ENCODE measurements at regions not wholly inside any gene's neighbourhood (a gene's known extent, or its start where the extent isn't known, plus 50 kb on each side); places are given as distances from the start of the nearest gene placed in this dataset.
"Not testable (repeated sequence)": the region's sequence is repeated elsewhere in the genome, so short reads cannot be mapped to it uniquely, and the experiment has no call there.

GRCh38 chr3:124043023-124043422 is 51.1 kb upstream of the ROPN1 start:
- no peak for DNase-seq (ENCODE audit: low spot score)
- no peak for ATAC-seq
- intact Hi-C loops (cut with DNase I), result no loop called here

DNA sequence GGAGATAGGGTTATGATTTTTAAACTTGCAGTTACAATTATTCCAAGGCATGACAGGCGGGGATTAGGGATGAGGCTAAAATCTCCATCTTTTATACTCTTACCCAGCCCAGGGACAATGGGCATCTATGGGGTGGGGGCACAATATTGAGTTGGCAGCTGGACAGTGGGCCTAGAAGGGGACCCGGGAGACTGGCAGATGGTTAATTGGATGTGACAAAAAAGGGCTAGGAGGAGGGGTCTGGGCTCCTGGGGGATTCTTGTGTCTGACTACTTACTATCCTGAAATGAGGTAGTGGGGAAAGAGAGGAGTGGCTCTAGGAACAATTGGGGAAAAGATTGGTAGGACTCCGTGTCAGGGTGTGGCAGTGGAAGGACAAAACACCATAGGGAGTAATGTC is 53.0 kb upstream of the ROPN1 start:
- intact Hi-C loops (cut with DNase I), result no loop called here
- DNase-seq (ENCODE audit: low spot score), result no peak
- no peak for ATAC-seq

GRCh38 chr3:124048967-124049798 is 57.3 kb upstream of the ROPN1 start:
- peak; percentile 83 for ATAC-seq
- intact Hi-C loops (cut with DNase I), result no loop called here
- no peak for DNase-seq (ENCODE audit: low spot score)

- ATAC-seq, result no peak
- intact Hi-C loops (cut with DNase I), result no loop called here
Observed at GRCh38 chr3:124051636-124052035, 59.7 kb upstream of the ROPN1 start.

DNA sequence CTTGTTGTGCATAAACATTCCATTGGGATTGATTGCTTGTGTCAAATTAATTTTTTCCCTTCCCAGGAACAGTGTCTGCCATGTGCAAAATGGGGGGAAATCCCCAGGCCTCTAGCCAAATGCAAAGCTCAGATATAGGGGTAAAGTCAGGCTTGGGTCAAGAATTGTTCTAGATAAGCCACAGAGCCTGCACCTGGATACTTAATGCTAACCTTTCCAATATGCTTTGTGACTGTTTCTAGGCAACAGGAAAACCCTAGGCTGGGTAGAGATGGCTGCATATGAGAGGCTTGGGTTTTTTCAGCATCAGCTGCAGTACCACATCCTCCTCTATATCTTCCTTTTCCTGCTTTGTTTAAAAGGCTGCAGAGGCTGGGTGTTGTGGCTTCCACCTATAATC is 61.9 kb upstream of the ROPN1 start:
- intact Hi-C loops (cut with DNase I), result no loop called here
- no peak for ATAC-seq
- no peak for DNase-seq (ENCODE audit: low spot score)

More at GRCh38 chr3:124051636-124052035, 59.7 kb upstream of the ROPN1 start:
- no peak for DNase-seq (ENCODE audit: low spot score)

GRCh38 chr3:124056846-124057245 is 64.9 kb upstream of the ROPN1 start:
- no peak for ATAC-seq

DNA sequence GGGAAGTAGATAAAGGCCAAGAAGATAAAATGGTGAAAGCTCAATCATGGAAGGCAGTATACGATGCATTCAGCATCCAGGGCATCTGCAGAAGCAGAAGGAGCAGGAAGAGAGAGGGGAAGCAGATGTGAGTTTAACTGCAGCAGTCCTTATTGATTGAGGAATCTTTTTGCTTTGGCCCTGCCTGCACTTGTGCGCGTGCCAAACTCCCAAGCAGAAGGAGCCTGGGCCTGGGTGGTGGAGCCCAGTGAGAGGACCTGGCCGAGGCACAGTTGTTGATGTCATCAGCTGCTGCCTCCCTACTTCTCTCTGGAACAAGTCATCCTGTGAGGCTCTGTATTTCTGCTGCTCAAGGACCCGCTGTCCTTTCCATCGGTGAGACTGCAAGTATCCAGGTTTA is 65.5 kb upstream of the ROPN1 start:
- intact Hi-C loops (cut with DNase I), result no loop called here
- DNase-seq (ENCODE audit: low spot score) (no peak), ATAC-seq (peak; percentile 45)

More at GRCh38 chr3:124056846-124057245, 64.9 kb upstream of the ROPN1 start:
- DNase-seq (ENCODE audit: low spot score), result no peak
- intact Hi-C loops (cut with DNase I), result no loop called here

GRCh38 chr3:124059580-124059979 is 67.7 kb upstream of the ROPN1 start:
- no peak for DNase-seq (ENCODE audit: low spot score)
- intact Hi-C loops (cut with DNase I), result no loop called here
- ATAC-seq, result no peak

DNA sequence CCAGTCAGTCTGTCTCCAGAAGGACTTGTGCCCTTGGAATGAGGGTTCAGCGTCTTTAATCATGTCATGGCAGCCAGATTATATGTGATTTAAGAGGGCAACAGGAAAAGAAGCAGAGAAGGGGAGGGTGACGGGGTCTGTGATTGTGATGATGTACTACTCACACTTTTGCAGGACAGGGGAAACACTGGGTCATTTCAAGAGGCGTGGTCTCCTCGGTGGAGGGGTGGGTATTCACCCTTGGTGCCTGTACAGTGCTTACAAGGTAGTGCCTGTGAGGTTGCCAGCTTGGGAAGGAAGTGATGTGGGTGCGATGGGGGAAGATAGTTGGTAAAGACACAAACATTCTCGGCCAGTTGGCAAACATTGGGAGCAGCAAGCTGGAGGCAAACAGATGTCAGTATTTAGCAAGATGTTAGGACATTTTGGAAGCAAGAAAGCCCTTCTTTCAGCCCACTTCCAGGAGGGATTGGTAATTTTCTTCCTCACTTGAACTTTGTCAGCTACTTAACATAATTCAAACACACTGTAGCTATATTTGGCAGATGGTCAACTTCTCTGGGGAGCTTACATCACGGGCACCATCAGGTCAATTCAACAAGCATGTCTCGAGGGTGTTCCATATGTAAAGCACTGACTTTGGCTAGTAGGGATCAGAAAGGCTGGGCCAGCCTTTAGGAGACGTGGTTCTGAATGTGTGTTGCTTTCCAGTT is 71.4 kb upstream of the ROPN1 start:
- intact Hi-C loops (cut with DNase I), result no loop called here
- DNase-seq (ENCODE audit: low spot score) (no peak), ATAC-seq (peak; percentile 10)

DNA sequence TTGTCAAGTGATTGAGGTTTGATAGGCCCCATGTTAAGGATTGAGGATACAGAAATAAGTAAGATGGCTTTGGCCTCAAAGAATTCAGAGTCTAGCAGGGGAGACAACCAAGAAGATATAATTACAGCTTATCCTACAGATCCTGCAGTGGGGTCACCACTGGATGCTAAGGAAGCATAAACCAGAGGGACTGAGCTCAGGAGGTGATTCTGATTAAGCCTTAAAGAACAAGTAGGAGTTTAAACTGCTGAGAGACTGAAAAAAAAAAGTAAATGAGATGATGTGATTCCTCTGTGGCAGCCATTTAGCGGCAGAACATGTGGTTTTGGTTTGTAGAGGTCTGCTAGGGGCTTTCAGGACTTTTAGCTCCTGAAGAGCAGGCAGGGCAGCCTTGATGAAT is 72.1 kb upstream of the ROPN1 start:
- no peak for ATAC-seq
- intact Hi-C loops (cut with DNase I), result no loop called here
- DNase-seq (ENCODE audit: low spot score), result no peak

- ATAC-seq; intact Hi-C loops (cut with DNase I): not testable (repeated sequence)
Observed at GRCh38 chr3:124066543-124066942, 74.6 kb upstream of the ROPN1 start.

GRCh38 chr3:124069706-124070105 is 77.8 kb upstream of the ROPN1 start:
- ATAC-seq; DNase-seq (ENCODE audit: low spot score); intact Hi-C loops (cut with DNase I): not testable (repeated sequence)

More at GRCh38 chr3:124066543-124066942, 74.6 kb upstream of the ROPN1 start:
- not testable (repeated sequence) for DNase-seq (ENCODE audit: low spot score)

- intact Hi-C loops (cut with DNase I); DNase-seq (ENCODE audit: low spot score); ATAC-seq: not testable (repeated sequence)
Observed at GRCh38 chr3:124075090-124075489, 83.2 kb upstream of the ROPN1 start.

GRCh38 chr3:124075753-124076152 is 83.8 kb upstream of the ROPN1 start:
- ATAC-seq, result no peak
- intact Hi-C loops (cut with DNase I), result no loop called here
- no peak for DNase-seq (ENCODE audit: low spot score)

- no peak for ATAC-seq
- intact Hi-C loops (cut with DNase I), result no loop called here
- no peak for DNase-seq (ENCODE audit: low spot score)
Observed at GRCh38 chr3:124076235-124076634, 84.3 kb upstream of the ROPN1 start.

GRCh38 chr3:124078953-124079911 is 87.3 kb upstream of the ROPN1 start:
- intact Hi-C loops (cut with DNase I), result no loop called here
- DNase-seq (ENCODE audit: low spot score) (no peak), ATAC-seq (peak; percentile 61)

- intact Hi-C loops (cut with DNase I), result loop anchor here (10.0 kb wide), 1 partner anchor 195 kb away; no protein-coding TSS in a partner anchor
- DNase-seq (ENCODE audit: low spot score), result no peak
- no peak for ATAC-seq
Observed at GRCh38 chr3:124079912-124080276, 88.0 kb upstream of the ROPN1 start.

GRCh38 chr3:124082343-124082742 is 90.4 kb upstream of the ROPN1 start:
- DNase-seq (ENCODE audit: low spot score) (no peak), ATAC-seq (no peak)
- intact Hi-C loops (cut with DNase I), result loop anchor here (10.0 kb wide), 1 partner anchor 192 kb away; no protein-coding TSS in a partner anchor

Data from sciatic nerve (tissue), 2 donors.